ENCODE measurements at regions not wholly inside any gene's neighbourhood (a gene's known extent, or its start where the extent isn't known, plus 50 kb on each side); places are given as distances from the start of the nearest gene placed in this dataset.

DNA sequence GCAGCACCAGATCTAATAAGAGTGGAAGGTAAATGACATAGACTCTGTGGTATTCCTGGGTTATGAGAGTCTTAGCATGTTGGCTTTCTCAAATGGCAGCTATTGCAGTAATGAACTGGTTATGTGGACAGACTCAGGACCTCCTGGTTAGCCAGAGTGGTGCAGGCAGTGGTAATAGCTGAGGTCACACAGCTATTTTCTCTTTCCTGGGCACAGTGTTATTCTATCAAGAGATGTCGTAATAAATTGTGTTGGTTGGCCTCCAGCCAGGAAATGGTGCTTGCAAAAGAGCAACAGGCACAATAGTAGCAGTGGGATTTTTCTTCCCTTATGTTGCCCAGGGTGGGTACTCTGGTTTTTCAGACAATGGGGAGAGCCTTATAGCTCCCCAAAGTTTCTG is 279.2 kb upstream of the FGF16 start:
- no peak overlapping the region for H3K4ac ChIP-seq (ENCODE audit: low read depth in 1 of 2, low read length in 2 of 2)
- 38% methylated on average over 1 of the region's 1 CpG for WGBS
- no peak overlapping the region for H2AK5ac ChIP-seq (ENCODE audit: low read length, severe bottlenecking)
- no peaks in the 10 kb centered on the region for H3K36me3 ChIP-seq (ENCODE audit: control insufficient read depth in 1 of 2, insufficient read depth in 2 of 2, low read depth in 1 of 2, low read length in 2 of 2)
- no peaks in the 10 kb centered on the region for H3K9me3 ChIP-seq (ENCODE audit: control insufficient read depth, low read length)
- no peak overlapping the region for H4K8ac ChIP-seq (ENCODE audit: low read length)
- H3K27ac ChIP-seq (ENCODE audit: low read length, poor library complexity, severe bottlenecking) = no peak overlapping the region
- no peak overlapping the region for H4K91ac ChIP-seq (ENCODE audit: low read length)
- H3K18ac ChIP-seq (ENCODE audit: low read depth in 1 of 2, low read length in 2 of 2) = no peak overlapping the region
- H2BK12ac ChIP-seq (ENCODE audit: low read length in 2 of 2) = no peak overlapping the region
- no peaks in the 10 kb centered on the region for H3K79me1 ChIP-seq (replicated peaks; ENCODE audit: low read length, poor library complexity, severe bottlenecking)
- H3K14ac ChIP-seq (ENCODE audit: low read length in 2 of 2) = no peak overlapping the region
- H2BK15ac ChIP-seq (ENCODE audit: low read depth, poor library complexity, severe bottlenecking) = no peak overlapping the region
- H2BK5ac ChIP-seq (ENCODE audit: low read depth, low read length, poor library complexity, severe bottlenecking) = no peak overlapping the region
- no peak for DNase-seq
- no peaks in the 10 kb centered on the region for H3K27me3 ChIP-seq (ENCODE audit: control insufficient read depth in 1 of 2, insufficient read depth in 1 of 2, low read length in 2 of 2)
- no peak overlapping the region for H3K4me3 ChIP-seq (ENCODE audit: insufficient read depth in 1 of 2, low read depth in 1 of 2, low read length in 2 of 2)
- H3K9ac ChIP-seq (ENCODE audit: low read length) = no peak overlapping the region
- no peaks in the 10 kb centered on the region for H3K4me1 ChIP-seq (ENCODE audit: control insufficient read depth, insufficient read depth, low read depth, low read length)
- no peak overlapping the region for H2BK120ac ChIP-seq (ENCODE audit: low read depth, low read length)
- H3K4me2 ChIP-seq (ENCODE audit: low read length, poor library complexity, severe bottlenecking) = no peak overlapping the region
- H3K23ac ChIP-seq (ENCODE audit: low read length in 2 of 2) = no peak overlapping the region
- H2AFZ ChIP-seq (ENCODE audit: low read depth, low read length) = no peak overlapping the region

GRCh38 chrX:77174680-77175519 is 272.3 kb upstream of the FGF16 start:
- 39% methylated on average over 1 of the region's 2 CpGs for WGBS

GRCh38 chrX:77200663-77201062 is 246.5 kb upstream of the FGF16 start:
- H3K4me2 ChIP-seq (ENCODE audit: low read length, poor library complexity, severe bottlenecking) = no peak overlapping the region
- no peak overlapping the region for H4K8ac ChIP-seq (ENCODE audit: low read length)
- no peak overlapping the region for H3K4me3 ChIP-seq (ENCODE audit: insufficient read depth in 1 of 2, low read depth in 1 of 2, low read length in 2 of 2)
- H3K9me3 ChIP-seq (ENCODE audit: control insufficient read depth, low read length) = peaks cover 4% of the 10 kb centered on the region
- no peak overlapping the region for H3K27ac ChIP-seq (ENCODE audit: low read length, poor library complexity, severe bottlenecking)
- H2AFZ ChIP-seq (ENCODE audit: low read depth, low read length) = no peak overlapping the region
- H3K27me3 ChIP-seq (ENCODE audit: control insufficient read depth in 1 of 2, insufficient read depth in 1 of 2, low read length in 2 of 2) = no peaks in the 10 kb centered on the region
- no peak overlapping the region for H2BK5ac ChIP-seq (ENCODE audit: low read depth, low read length, poor library complexity, severe bottlenecking)
- no peaks in the 10 kb centered on the region for H3K4me1 ChIP-seq (ENCODE audit: control insufficient read depth, insufficient read depth, low read depth, low read length)
- no peak overlapping the region for H2BK120ac ChIP-seq (ENCODE audit: low read depth, low read length)
- H2AK5ac ChIP-seq (ENCODE audit: low read length, severe bottlenecking) = no peak overlapping the region
- H2BK12ac ChIP-seq (ENCODE audit: low read length in 2 of 2) = no peak overlapping the region
- no peak overlapping the region for H2BK15ac ChIP-seq (ENCODE audit: low read depth, poor library complexity, severe bottlenecking)
- H3K14ac ChIP-seq (ENCODE audit: low read length in 2 of 2) = no peak overlapping the region
- no peaks in the 10 kb centered on the region for H3K36me3 ChIP-seq (ENCODE audit: control insufficient read depth in 1 of 2, insufficient read depth in 2 of 2, low read depth in 1 of 2, low read length in 2 of 2)
- no peak for DNase-seq
- WGBS = 75% methylated on average over 3 of the region's 4 CpGs
- no peaks in the 10 kb centered on the region for H3K79me1 ChIP-seq (replicated peaks; ENCODE audit: low read length, poor library complexity, severe bottlenecking)
- H3K23ac ChIP-seq (ENCODE audit: low read length in 2 of 2) = no peak overlapping the region
- H3K9ac ChIP-seq (ENCODE audit: low read length) = no peak overlapping the region
- H3K18ac ChIP-seq (ENCODE audit: low read depth in 1 of 2, low read length in 2 of 2) = no peak overlapping the region
- no peak overlapping the region for H4K91ac ChIP-seq (ENCODE audit: low read length)
- no peak overlapping the region for H3K4ac ChIP-seq (ENCODE audit: low read depth in 1 of 2, low read length in 2 of 2)

More at GRCh38 chrX:77174680-77175519, 272.3 kb upstream of the FGF16 start:
- Histone ChIP-seq H2AK5ac (ENCODE audit: low read length, severe bottlenecking) (no peak overlapping the region), H3K4me1 (ENCODE audit: control insufficient read depth, insufficient read depth, low read depth, low read length) (no peaks in the 10 kb centered on the region), H3K4me2 (ENCODE audit: low read length, poor library complexity, severe bottlenecking) (no peak overlapping the region), H2BK15ac (ENCODE audit: low read depth, poor library complexity, severe bottlenecking) (no peak overlapping the region), H2BK120ac (ENCODE audit: low read depth, low read length) (no peak overlapping the region), H4K8ac (ENCODE audit: low read length) (no peak overlapping the region), H4K91ac (ENCODE audit: low read length) (no peak overlapping the region), H3K23ac (ENCODE audit: low read length in 2 of 2) (no peak overlapping the region), H3K27me3 (ENCODE audit: control insufficient read depth in 1 of 2, insufficient read depth in 1 of 2, low read length in 2 of 2) (no peaks in the 10 kb centered on the region), H3K27ac (ENCODE audit: low read length, poor library complexity, severe bottlenecking) (no peak overlapping the region), H3K4ac (ENCODE audit: low read depth in 1 of 2, low read length in 2 of 2) (no peak overlapping the region), H3K14ac (ENCODE audit: low read length in 2 of 2) (no peak overlapping the region), H3K18ac (ENCODE audit: low read depth in 1 of 2, low read length in 2 of 2) (no peak overlapping the region), H3K79me1 (replicated peaks; ENCODE audit: low read length, poor library complexity, severe bottlenecking) (no peaks in the 10 kb centered on the region), H3K36me3 (ENCODE audit: control insufficient read depth in 1 of 2, insufficient read depth in 2 of 2, low read depth in 1 of 2, low read length in 2 of 2) (no peaks in the 10 kb centered on the region), H2BK5ac (ENCODE audit: low read depth, low read length, poor library complexity, severe bottlenecking) (no peak overlapping the region), H3K4me3 (ENCODE audit: insufficient read depth in 1 of 2, low read depth in 1 of 2, low read length in 2 of 2) (no peak overlapping the region), H3K9ac (ENCODE audit: low read length) (no peak overlapping the region), H2AFZ (ENCODE audit: low read depth, low read length) (no peak overlapping the region), H3K9me3 (ENCODE audit: control insufficient read depth, low read length) (no peaks in the 10 kb centered on the region), H2BK12ac (ENCODE audit: low read length in 2 of 2) (no peak overlapping the region)
- no peak for DNase-seq

DNA sequence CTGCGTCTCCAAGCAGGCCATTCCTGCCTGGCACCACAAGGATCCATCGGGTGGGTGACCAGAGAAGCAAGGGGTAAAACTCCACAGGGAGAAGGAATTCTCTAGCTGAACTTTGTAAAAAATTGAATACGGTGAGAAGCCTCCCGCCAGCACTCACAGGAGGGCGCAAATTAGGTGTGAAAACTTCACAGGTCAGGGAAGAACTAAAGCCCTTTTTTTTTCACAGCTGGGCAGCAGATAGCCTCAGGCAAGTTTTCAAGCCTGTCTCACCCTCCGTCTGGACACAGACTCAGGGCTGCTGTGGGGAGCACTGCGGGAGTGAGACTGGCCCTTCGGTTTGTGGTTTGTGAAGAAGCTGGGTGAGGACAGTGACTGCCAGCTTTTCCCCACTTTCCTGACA is 224.1 kb upstream of the FGF16 start:
- Histone ChIP-seq H2AK5ac (ENCODE audit: low read length, severe bottlenecking) (no peak overlapping the region), H3K79me1 (replicated peaks; ENCODE audit: low read length, poor library complexity, severe bottlenecking) (no peaks in the 10 kb centered on the region), H3K23ac (ENCODE audit: low read length in 2 of 2) (no peak overlapping the region), H3K14ac (ENCODE audit: low read length in 2 of 2) (no peak overlapping the region), H3K4me1 (ENCODE audit: control insufficient read depth, insufficient read depth, low read depth, low read length) (no peaks in the 10 kb centered on the region), H3K27me3 (ENCODE audit: control insufficient read depth in 1 of 2, insufficient read depth in 1 of 2, low read length in 2 of 2) (no peaks in the 10 kb centered on the region), H2BK15ac (ENCODE audit: low read depth, poor library complexity, severe bottlenecking) (no peak overlapping the region), H3K18ac (ENCODE audit: low read depth in 1 of 2, low read length in 2 of 2) (no peak overlapping the region), H4K91ac (ENCODE audit: low read length) (no peak overlapping the region), H3K9me3 (ENCODE audit: control insufficient read depth, low read length) (peaks cover 4% of the 10 kb centered on the region), H3K9ac (ENCODE audit: low read length) (no peak overlapping the region), H3K4ac (ENCODE audit: low read depth in 1 of 2, low read length in 2 of 2) (no peak overlapping the region), H3K4me3 (ENCODE audit: insufficient read depth in 1 of 2, low read depth in 1 of 2, low read length in 2 of 2) (no peak overlapping the region), H2BK120ac (ENCODE audit: low read depth, low read length) (no peak overlapping the region), H3K36me3 (ENCODE audit: control insufficient read depth in 1 of 2, insufficient read depth in 2 of 2, low read depth in 1 of 2, low read length in 2 of 2) (no peaks in the 10 kb centered on the region), H2BK12ac (ENCODE audit: low read length in 2 of 2) (no peak overlapping the region), H4K8ac (ENCODE audit: low read length) (no peak overlapping the region), H3K27ac (ENCODE audit: low read length, poor library complexity, severe bottlenecking) (no peak overlapping the region), H2BK5ac (ENCODE audit: low read depth, low read length, poor library complexity, severe bottlenecking) (no peak overlapping the region), H2AFZ (ENCODE audit: low read depth, low read length) (no peak overlapping the region), H3K4me2 (ENCODE audit: low read length, poor library complexity, severe bottlenecking) (no peak overlapping the region)
- no peak for DNase-seq
- 2% methylated on average over 6 of the region's 8 CpGs for WGBS

Data from mesenchymal stem cell (in vitro differentiated cells and primary cell).